ENCODE measurements at regions not wholly inside any gene's neighbourhood (a gene's known extent, or its start where the extent isn't known, plus 50 kb on each side); places are given as distances from the start of the nearest gene placed in this dataset.

- Histone ChIP-seq H3K36me3 (ENCODE audit: control insufficient read depth, insufficient read depth, low read length) (no peaks in the 10 kb centered on the region), H3K4me3 (ENCODE audit: low read depth, low read length) (no peak overlapping the region), H3K27me3 (ENCODE audit: control insufficient read depth, insufficient read depth, low read length) (peaks cover 2% of the 10 kb centered on the region)
- DNase-seq (ENCODE audit: low read depth): no peak
- TF ChIP-seq CTCF (IDR thresholded peaks at IDR 0.05; ENCODE audit: insufficient read depth, low read length, poor library complexity, severe bottlenecking): no peak
Measured at GRCh38 chr10:78398382-78398781, 364.7 kb downstream of the RPS24 start.

- Histone ChIP-seq H3K36me3 (ENCODE audit: control insufficient read depth, insufficient read depth, low read length) (no peaks in the 10 kb centered on the region), H3K4me3 (ENCODE audit: low read depth, low read length) (no peak overlapping the region), H3K27me3 (ENCODE audit: control insufficient read depth, insufficient read depth, low read length) (peaks cover 9% of the 10 kb centered on the region)
- TF ChIP-seq CTCF (IDR thresholded peaks at IDR 0.05; ENCODE audit: insufficient read depth, low read length, poor library complexity, severe bottlenecking): no peak
- no peak for DNase-seq (ENCODE audit: low read depth)
Measured at GRCh38 chr10:78401624-78402367, 368.1 kb downstream of the RPS24 start.

- no peak overlapping the region for H3K4me3 ChIP-seq (ENCODE audit: low read depth, low read length)
- H3K27me3 ChIP-seq (ENCODE audit: control insufficient read depth, insufficient read depth, low read length): peaks cover 9% of the 10 kb centered on the region
- DNase-seq (ENCODE audit: low read depth): no peak
- H3K36me3 ChIP-seq (ENCODE audit: control insufficient read depth, insufficient read depth, low read length): no peaks in the 10 kb centered on the region
- no peak for TF ChIP-seq CTCF (IDR thresholded peaks at IDR 0.05; ENCODE audit: insufficient read depth, low read length, poor library complexity, severe bottlenecking)
Measured at GRCh38 chr10:78402591-78402990, 368.9 kb downstream of the RPS24 start.

GRCh38 chr10:78403781-78404180 is 370.1 kb downstream of the RPS24 start:
- no peak for TF ChIP-seq CTCF (IDR thresholded peaks at IDR 0.05; ENCODE audit: insufficient read depth, low read length, poor library complexity, severe bottlenecking)
- Histone ChIP-seq H3K36me3 (ENCODE audit: control insufficient read depth, insufficient read depth, low read length) (no peaks in the 10 kb centered on the region), H3K27me3 (ENCODE audit: control insufficient read depth, insufficient read depth, low read length) (peaks cover 7% of the 10 kb centered on the region), H3K4me3 (ENCODE audit: low read depth, low read length) (no peak overlapping the region)
- no peak for DNase-seq (ENCODE audit: low read depth)

- H3K27me3 ChIP-seq (ENCODE audit: control insufficient read depth, insufficient read depth, low read length): peaks cover 7% of the 10 kb centered on the region
- H3K36me3 ChIP-seq (ENCODE audit: control insufficient read depth, insufficient read depth, low read length): no peaks in the 10 kb centered on the region
- no peak for TF ChIP-seq CTCF (IDR thresholded peaks at IDR 0.05; ENCODE audit: insufficient read depth, low read length, poor library complexity, severe bottlenecking)
- DNase-seq (ENCODE audit: low read depth): no peak
- no peak overlapping the region for H3K4me3 ChIP-seq (ENCODE audit: low read depth, low read length)
Measured at GRCh38 chr10:78404296-78404695, 370.6 kb downstream of the RPS24 start.

- H3K4me3 ChIP-seq (ENCODE audit: low read depth, low read length): no peak overlapping the region
- H3K27me3 ChIP-seq (ENCODE audit: control insufficient read depth, insufficient read depth, low read length): peaks cover 7% of the 10 kb centered on the region
- no peak for TF ChIP-seq CTCF (IDR thresholded peaks at IDR 0.05; ENCODE audit: insufficient read depth, low read length, poor library complexity, severe bottlenecking)
- no peak for DNase-seq (ENCODE audit: low read depth)
- no peaks in the 10 kb centered on the region for H3K36me3 ChIP-seq (ENCODE audit: control insufficient read depth, insufficient read depth, low read length)
Measured at GRCh38 chr10:78405231-78405630, 371.6 kb downstream of the RPS24 start.
